H1 (cell line): ENCODE measurements at regions not wholly inside any gene's neighbourhood (a gene's known extent, or its start where the extent isn't known, plus 50 kb on each side); places are given as distances from the start of the nearest gene placed in this dataset.

Experiments used
- CTCF ChIA-PET: fragments of 300-600 bp; sonication (Branson Sonifier 250); formaldehyde crosslinking; loops from one replicate; lab custom pipeline; 2021; ENCODE audit not compliant: partially characterized antibody; lab: Charles Lee
- POLR2A ChIA-PET: fragments of 300-600 bp; sonication (Branson Sonifier 250); formaldehyde crosslinking; loops from one replicate; lab custom pipeline; 2021; ENCODE audit warnings: inconsistent platforms; ENCODE audit not compliant: partially characterized antibody; lab: Charles Lee
- DNase-seq, 2 experiments: peaks; one replicate each; pipeline versions ENCODE4 v3.0.0 to v3.0.0-alpha.2; 2010 to 2022; ENCODE audit warnings: low spot score in 2 of 2, low read depth in 1 of 2, mixed read lengths in 1 of 2
- FAIRE-seq: peaks from 2 replicates; lab custom pipeline; 2011; peaks lifted over from hg19 to GRCh38; lab: Jason Lieb, UNC
- H2AFZ ChIP-seq: 2 replicates; pipeline ENCODE4 v1.8.1; 2012; ENCODE audit warnings: low read length, inconsistent platforms
- H2AK5ac ChIP-seq: 2 replicates; pipeline ENCODE4 v1.6.1; 2013; ENCODE audit warnings: low read depth, low read length
- H2BK120ac ChIP-seq: replicated peaks from 2 replicates; pipeline ENCODE3; 2013; ENCODE audit warnings: low read depth, low read length, inconsistent platforms
- H2BK12ac ChIP-seq: 2 replicates; pipeline ENCODE4 v1.6.1; 2013; ENCODE audit warnings: low read depth, low read length
- H2BK15ac ChIP-seq: 2 replicates; pipeline ENCODE4 v1.6.1; 2013; ENCODE audit warnings: low read length
- H2BK20ac ChIP-seq: 2 replicates; pipeline ENCODE4 v1.6.1; 2013; ENCODE audit warnings: low read length
- H2BK5ac ChIP-seq: 2 replicates; pipeline ENCODE4 v1.6.1; 2013; ENCODE audit warnings: low read depth, low read length
- H3K14ac ChIP-seq: 2 replicates; pipeline ENCODE4 v1.6.1; 2013; ENCODE audit warnings: inconsistent platforms; ENCODE audit not compliant: insufficient read length
- H3K18ac ChIP-seq: 2 replicates; pipeline ENCODE4 v1.6.1; 2013; ENCODE audit warnings: low read length; ENCODE audit errors: extremely low read depth
- H3K23ac ChIP-seq: 2 replicates; pipeline ENCODE4 v1.6.1; 2013; ENCODE audit warnings: inconsistent platforms; ENCODE audit not compliant: insufficient read length
- H3K23me2 ChIP-seq: 2 replicates; pipeline ENCODE4 v1.6.1; 2013; ENCODE audit warnings: low read depth, low read length
- H3K27ac ChIP-seq: 2 replicates; pipeline ENCODE4 v1.6.1; 2011; ENCODE audit warnings: low read depth, low read length, inconsistent platforms
- H3K27me3 ChIP-seq, 4 experiments: replicated peaks in 1 of 4; 1 replicate in 1 of 4; 2 replicates in 3 of 4; pipeline versions ENCODE4 v1.6.1 to v1.8.1; 2011 to 2013; ENCODE audit warnings: low read length in 3 of 4, mild to moderate bottlenecking in 3 of 4, inconsistent platforms in 2 of 4, mixed read lengths in 2 of 4, moderate library complexity in 1 of 4; ENCODE audit not compliant: control insufficient read depth in 3 of 4, insufficient read depth in 3 of 4; ENCODE audit errors: extremely low read depth in 1 of 4
- H3K36me3 ChIP-seq, 4 experiments: 2 replicates each; pipeline versions ENCODE4 v1.6.1 to v1.8.1; 2011 to 2013; ENCODE audit warnings: mild to moderate bottlenecking in 4 of 4, low read length in 3 of 4, moderate library complexity in 2 of 4, control low read depth in 1 of 4, inconsistent platforms in 1 of 4; ENCODE audit not compliant: insufficient read depth in 4 of 4, control insufficient read depth in 2 of 4
- H3K4ac ChIP-seq: replicated peaks from 2 replicates; pipeline ENCODE3; 2013; ENCODE audit warnings: low read length, low read depth, mixed read lengths, inconsistent platforms; ENCODE audit not compliant: insufficient read length
- H3K4me1 ChIP-seq, 4 experiments: replicated peaks in 1 of 4; 1 replicate in 1 of 4; 2 replicates in 3 of 4; pipeline versions ENCODE4 v1.6.1 to v1.8.1; 2011 to 2013; ENCODE audit warnings: low read length in 3 of 4, inconsistent platforms in 2 of 4, mixed read lengths in 1 of 4; ENCODE audit not compliant: insufficient read depth in 4 of 4, control insufficient read depth in 3 of 4
- H3K4me2 ChIP-seq, 2 experiments: 2 replicates each; pipeline versions ENCODE4 v1.6.1 to v1.8.1; 2011 to 2013; ENCODE audit warnings: low read depth in 2 of 2, low read length in 2 of 2, control low read depth in 1 of 2, inconsistent platforms in 1 of 2, mild to moderate bottlenecking in 1 of 2; ENCODE audit not compliant: insufficient read depth in 1 of 2
- H3K4me3 ChIP-seq, 4 experiments: fragments of 200-600, 300-600 bp in 1 of 4; sonication (generic), shearing (Covaris generic), sonication (Bioruptor Twin) in 1 of 4; 2 replicates each; pipeline versions ENCODE4 v1.5.1 to v1.8.1; 2011 to 2016; ENCODE audit warnings: low read length in 4 of 4, low read depth in 3 of 4, control low read depth in 2 of 4, inconsistent platforms in 2 of 4, mild to moderate bottlenecking in 2 of 4, mixed read lengths in 1 of 4, moderate library complexity in 1 of 4; ENCODE audit not compliant: insufficient read depth in 2 of 4; ENCODE audit errors: extremely low read depth in 1 of 4
- H3K56ac ChIP-seq: replicated peaks from 2 replicates; pipeline ENCODE3; 2013; ENCODE audit warnings: low read depth, mild to moderate bottlenecking, mixed read lengths, low read length, inconsistent platforms; ENCODE audit not compliant: insufficient read length
- H3K79me1 ChIP-seq: 2 replicates; pipeline ENCODE4 v1.6.1; 2013; ENCODE audit warnings: low read depth, low read length, control low read depth
- H3K79me2 ChIP-seq, 2 experiments: 2 replicates each; pipeline versions ENCODE4 v1.6.1 to v1.8.1; 2012 to 2013; ENCODE audit warnings: low read length in 2 of 2, mild to moderate bottlenecking in 2 of 2, inconsistent platforms in 1 of 2; ENCODE audit not compliant: insufficient read depth in 2 of 2, control insufficient read depth in 1 of 2
- H3K9ac ChIP-seq, 4 experiments: replicated peaks in 1 of 4; 1 replicate in 1 of 4; 2 replicates in 3 of 4; pipeline versions ENCODE4 v1.6.1 to v1.8.1; 2011 to 2013; ENCODE audit warnings: low read depth in 3 of 4, low read length in 3 of 4, control low read depth in 2 of 4, mild to moderate bottlenecking in 2 of 4, moderate library complexity in 2 of 4, inconsistent platforms in 1 of 4; ENCODE audit errors: extremely low read depth in 1 of 4
- H3K9me3 ChIP-seq, 2 experiments: 2 replicates each; pipeline versions ENCODE4 v1.6.1 to v1.8.1; 2012 to 2013; ENCODE audit warnings: mild to moderate bottlenecking in 2 of 2, moderate library complexity in 2 of 2, control low read depth in 1 of 2, inconsistent platforms in 1 of 2, low read depth in 1 of 2, low read length in 1 of 2, mixed read lengths in 1 of 2; ENCODE audit not compliant: insufficient read depth in 2 of 2
- H4K20me1 ChIP-seq, 2 experiments: replicated peaks in 1 of 2; 2 replicates each; pipeline versions ENCODE3 to v1.8.1; 2011 to 2013; ENCODE audit warnings: inconsistent platforms in 2 of 2, low read length in 2 of 2, mild to moderate bottlenecking in 1 of 2; ENCODE audit not compliant: insufficient read depth in 2 of 2, control insufficient read depth in 1 of 2
- H4K5ac ChIP-seq: 2 replicates; pipeline ENCODE4 v1.6.1; 2013; ENCODE audit warnings: low read length, low read depth, mixed read lengths, inconsistent platforms; ENCODE audit not compliant: insufficient read length
- H4K8ac ChIP-seq: 2 replicates; pipeline ENCODE4 v1.8.0; 2013; ENCODE audit warnings: mild to moderate bottlenecking, moderate library complexity, low read length, inconsistent platforms; ENCODE audit not compliant: insufficient read depth; ENCODE audit errors: extremely low read depth
- H4K91ac ChIP-seq: replicated peaks from 2 replicates; pipeline ENCODE3; 2013; ENCODE audit warnings: low read length, mixed read lengths, inconsistent platforms; ENCODE audit not compliant: insufficient read length
- BCL11A ChIP-seq, 2 experiments: IDR thresholded peaks; one replicate each; pipeline ENCODE4 v1.6.1; 2011; ENCODE audit warnings: low read depth in 2 of 2, low read length in 2 of 2, mild to moderate bottlenecking in 2 of 2
- CBX8 ChIP-seq: fragments of 300-800, 300-1000 bp; sonication (generic); IDR thresholded peaks from 2 replicates; pipeline ENCODE4 v1.7.1; 2016; ENCODE audit warnings: low read depth, low read length, borderline replicate concordance
- WGBS, 2 experiments: shearing (Covaris generic) in 1 of 2; methylation state at CpG; one replicate each; pipeline versions ENCODE4 v1.1.6 to v1.1.7; 2013 to 2015; ENCODE audit warnings: low lambda C conversion rate in 2 of 2, mixed read lengths in 2 of 2, inconsistent platforms in 1 of 2, low coverage in 1 of 2, missing lambda C conversion rate in 1 of 2; ENCODE audit not compliant: insufficient replicate concordance in 2 of 2, insufficient coverage in 1 of 2, insufficient read length in 1 of 2; ENCODE audit errors: extremely low coverage in 1 of 2, missing lambda C conversion rate in 1 of 2; 5-methylcytosine and 5-hydroxymethylcytosine counted together

DNA sequence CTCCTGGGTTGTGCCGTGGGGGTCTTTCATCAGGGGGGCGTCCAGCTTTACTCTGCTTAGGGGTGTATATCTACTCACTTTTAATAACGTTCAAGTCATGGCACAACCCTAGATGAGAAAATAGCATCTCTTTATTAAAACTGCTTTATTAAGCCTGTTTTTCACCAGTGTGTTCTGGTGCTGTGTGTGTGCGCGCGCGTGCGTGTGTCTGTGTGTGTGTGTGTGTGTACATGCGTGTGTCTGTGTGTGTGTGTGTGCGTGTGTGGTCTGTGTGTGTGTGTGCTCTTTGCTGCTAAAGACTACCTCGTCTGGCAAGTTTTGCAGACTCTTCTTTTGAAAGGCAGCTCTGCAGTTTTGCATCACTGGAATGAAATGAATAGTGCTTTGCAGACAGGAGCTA is 390.9 kb upstream of the MKI67 start:
- FAIRE-seq (no peak), DNase-seq (no peak)
- Histone ChIP-seq H3K4me1 (0 out of 7 replicates have a peak, but pooled peaks cover 0 to 2% (median 0%) of the 10 kb centered on the region in 4 experiments), H3K14ac (no peak overlapping the region), H3K4me3 (no peak overlapping the region), H3K36me3 (no peaks in the 10 kb centered on the region), H2AFZ (no peak overlapping the region), H3K4ac (no peak overlapping the region), H3K56ac (no peak overlapping the region), H3K79me1 (no peaks in the 10 kb centered on the region), H4K8ac (no peak overlapping the region), H3K79me2 (no peaks in the 10 kb centered on the region), H2BK15ac (0 out of 2 replicates have a peak overlapping the region, but pooled peaks have one; percentile 29), H3K27ac (no peak overlapping the region), H3K9me3 (no peaks in the 10 kb centered on the region; a peak in 2 of 4 replicates), H2BK12ac (no peak overlapping the region), H2BK120ac (no peak overlapping the region), H4K20me1 (no peaks in the 10 kb centered on the region), H3K4me2 (no peak overlapping the region), H4K91ac (no peak overlapping the region), H4K5ac (no peak overlapping the region), H3K9ac (no peak overlapping the region), H2BK5ac (no peak overlapping the region), H3K23ac (no peak overlapping the region), H3K27me3 (no peaks in the 10 kb centered on the region; a peak in 1 of 7 replicates), H2AK5ac (no peak overlapping the region), H3K23me2 (0 out of 2 replicates have a peak, but pooled peaks cover 2% of the 10 kb centered on the region), H2BK20ac (no peak overlapping the region), H3K18ac (no peak overlapping the region)
- WGBS, 2 experiments, result 99% methylated on average over 11 of the region's 11 CpGs; no CpG with 5 or more reads in 1 of the 2 experiments
- POLR2A ChIA-PET, result no interaction called here
- CTCF ChIA-PET, result interaction anchor here (0.9 to 1.5 kb wide), 2 partner anchors 12 to 16 kb away, joined by 3 to 6 read pairs; no protein-coding TSS in a partner anchor
- no peak for TF ChIP-seq BCL11A (IDR thresholded peaks at IDR 0.05; ENCODE audit: low read depth in 2 of 2, low read length in 2 of 2)
- no peak for TF ChIP-seq CBX8
